CD4-positive, alpha-beta T cell (primary cell): ENCODE measurements at regions not wholly inside any gene's neighbourhood (a gene's known extent, or its start where the extent isn't known, plus 50 kb on each side); places are given as distances from the start of the nearest gene placed in this dataset.

Experiments used
- ATAC-seq: fragments of 200-7000 bp; cut with Tn5 transposase; one replicate; pipeline ENCODE4 v1.10.0; 2022; ENCODE audit warnings: mild to moderate bottlenecking; ENCODE audit not compliant: poor library complexity
- CTCF ChIA-PET: fragments of 350-600 bp; sonication (Branson Sonifier 250); formaldehyde crosslinking; loops from one replicate; lab custom pipeline; 2021; ENCODE audit warnings: antibody characterized with exemption, inconsistent platforms; lab: Charles Lee
- POLR2A ChIA-PET: fragments of 350-600 bp; sonication (Branson Sonifier 250); formaldehyde crosslinking; loops from one replicate; lab custom pipeline; 2021; ENCODE audit warnings: antibody characterized with exemption, inconsistent platforms; lab: Charles Lee
- DNase-seq, 14 experiments: peaks; one replicate each; pipeline ENCODE4 v3.0.0-alpha.2; 2013 to 2020; ENCODE audit warnings: mixed read lengths in 2 of 14
- H3K27ac ChIP-seq, 2 donors: one replicate each; pipeline versions ENCODE4 v1.5.1 to v1.7.0; 2013; ENCODE audit warnings: low read length in 2 of 2, low read depth in 1 of 2, mild to moderate bottlenecking in 1 of 2
- H3K27me3 ChIP-seq, 2 experiments: 1 replicate in 1 of 2; 2 replicates in 1 of 2; pipeline versions ENCODE4 v1.6.1 to v1.7.0; 2013; ENCODE audit warnings: low read length in 2 of 2, control low read depth in 1 of 2, mild to moderate bottlenecking in 1 of 2, moderate library complexity in 1 of 2; ENCODE audit not compliant: insufficient read depth in 2 of 2, control insufficient read depth in 1 of 2
- H3K36me3 ChIP-seq: one replicate; pipeline ENCODE4 v1.6.1; 2013; ENCODE audit warnings: low read length, control low read depth; ENCODE audit not compliant: insufficient read depth
- H3K4me1 ChIP-seq: one replicate; pipeline ENCODE4 v1.6.1; 2013; ENCODE audit warnings: low read length, control low read depth; ENCODE audit not compliant: insufficient read depth
- H3K4me3 ChIP-seq: one replicate; pipeline ENCODE4 v1.5.1; 2013; ENCODE audit warnings: mild to moderate bottlenecking, low read length, moderate library complexity
- H3K9me3 ChIP-seq, 2 experiments: 1 replicate in 1 of 2; 2 replicates in 1 of 2; pipeline versions ENCODE4 v1.6.1 to v1.7.0; 2013; ENCODE audit warnings: low read length in 2 of 2, mild to moderate bottlenecking in 2 of 2, control low read depth in 1 of 2, moderate library complexity in 1 of 2; ENCODE audit not compliant: control insufficient read depth in 1 of 2, insufficient read depth in 1 of 2
- H3K27ac Mint-ChIP-seq: one replicate; pipeline ENCODE4 v1.8.0; 2020; ENCODE audit warnings: mixed read lengths
- H3K27me3 Mint-ChIP-seq: one replicate; pipeline ENCODE4 v1.8.0; 2021; ENCODE audit warnings: mixed read lengths
- H3K36me3 Mint-ChIP-seq: one replicate; pipeline ENCODE4 v1.8.0; 2021; ENCODE audit warnings: low read depth, mixed read lengths
- H3K4me1 Mint-ChIP-seq: one replicate; pipeline ENCODE4 v1.8.0; 2021; ENCODE audit warnings: low read depth, mixed read lengths
- H3K4me3 Mint-ChIP-seq: one replicate; pipeline ENCODE4 v1.8.0; 2020; ENCODE audit warnings: mild to moderate bottlenecking, mixed read lengths
- H3K9me3 Mint-ChIP-seq: one replicate; pipeline ENCODE4 v1.8.0; 2020; ENCODE audit warnings: mixed read lengths
- CTCF ChIP-seq: fragments of 200-600 bp; IDR thresholded peaks from one replicate; pipeline ENCODE4 v1.8.0; 2022; ENCODE audit warnings: antibody characterized with exemption, mild to moderate bottlenecking
- intact Hi-C, 2 experiments: fragments of 100-400 bp; cut with DNase I in 1 of 2; cut with micrococcal nuclease in 1 of 2; formaldehyde crosslinking; loops; one replicate each; pipeline versions ENCODE4 v1.15.1 to v1.9.0; 2023 to 2025; cut with DNase I, micrococcal nuclease

- H3K9me3 Mint-ChIP-seq = no peaks in the 10 kb centered on the region
- intact Hi-C loops = loop anchor here (5.0 to 10.0 kb wide), 4 partner anchors 195 to 635 kb away; no protein-coding TSS in a partner anchor
These were observed 134.9 kb upstream of the STMND1 start for GRCh38 chr6:16966791-16967469.

GRCh38 chr6:16965689-16966088, 136.2 kb upstream of the STMND1 start:
- Histone ChIP-seq H3K36me3 (no peaks in the 10 kb centered on the region), H3K27me3 (peaks cover 8 to 10% of the 10 kb centered on the region in 2 experiments), H3K4me3 (no peak overlapping the region), H3K4me1 (peaks cover 5% of the 10 kb centered on the region), H3K27ac (no peak overlapping the region), H3K9me3 (no peaks in the 10 kb centered on the region)
- peaks cover 5% of the 10 kb centered on the region for H3K4me1 Mint-ChIP-seq
- no peak for DNase-seq
- intact Hi-C loops = loop anchor here (1.0 to 10.0 kb wide), 6 partner anchors 193 to 633 kb away; no protein-coding TSS in a partner anchor
- no peaks in the 10 kb centered on the region for H3K36me3 Mint-ChIP-seq
- ChIA-PET POLR2A (no interaction called here), CTCF (interaction anchor here (0.7 to 1.5 kb wide), 3 partner anchors 51 to 227 kb away, joined by 3 to 6 read pairs (median 4); no protein-coding TSS in a partner anchor)
- no peak for TF ChIP-seq CTCF
- H3K27me3 Mint-ChIP-seq = peaks cover 7% of the 10 kb centered on the region
- no peaks in the 10 kb centered on the region for H3K9me3 Mint-ChIP-seq
- no peak overlapping the region for H3K4me3 Mint-ChIP-seq
- H3K27ac Mint-ChIP-seq = no peak overlapping the region
- ATAC-seq = no peak

More at GRCh38 chr6:16966791-16967469, 134.9 kb upstream of the STMND1 start:
- H3K27ac ChIP-seq = no peak overlapping the region
- H3K4me1 ChIP-seq = peaks cover 5% of the 10 kb centered on the region
- ATAC-seq (no peak), DNase-seq (no peak)
- TF ChIP-seq CTCF = no peak
- Mint-ChIP-seq H3K27me3 (peaks cover 11% of the 10 kb centered on the region), H3K4me3 (no peak overlapping the region), H3K4me1 (peaks cover 5% of the 10 kb centered on the region), H3K27ac (no peak overlapping the region), H3K36me3 (no peaks in the 10 kb centered on the region)
- peaks cover 8 to 10% of the 10 kb centered on the region in 2 experiments for H3K27me3 ChIP-seq
- H3K36me3 ChIP-seq = no peaks in the 10 kb centered on the region
- ChIA-PET CTCF (no interaction called here), POLR2A (interaction anchor here (0.6 kb wide), 1 partner anchor 133 kb away, joined by 3 read pairs; no protein-coding TSS in a partner anchor)
- H3K9me3 ChIP-seq = no peaks in the 10 kb centered on the region
- no peak overlapping the region for H3K4me3 ChIP-seq

GRCh38 chr6:16964553-16965499, 137.0 kb upstream of the STMND1 start:
- no peak overlapping the region for H3K27ac Mint-ChIP-seq
- DNase-seq = peak; percentile 28 to 77 (median 47)
- H3K36me3 ChIP-seq = no peaks in the 10 kb centered on the region
- no peaks in the 10 kb centered on the region for H3K9me3 Mint-ChIP-seq
- H3K4me3 Mint-ChIP-seq = no peak overlapping the region
- ChIA-PET POLR2A (no interaction called here), CTCF (interaction anchor here (0.7 to 1.5 kb wide), 5 partner anchors 50 to 544 kb away, joined by 3 to 6 read pairs (median 4); no protein-coding TSS in a partner anchor)
- no peak overlapping the region for H3K27ac ChIP-seq
- peaks cover 3 to 5% of the 10 kb centered on the region in 2 experiments for H3K27me3 ChIP-seq
- ATAC-seq = peak; percentile 94
- H3K36me3 Mint-ChIP-seq = no peaks in the 10 kb centered on the region
- intact Hi-C loops = loop anchor here (1.0 to 10.0 kb wide), 7 partner anchors 193 to 633 kb away; partner anchors contain the start of gene ATXN1 (in 1 of the 2)
- no peak overlapping the region for H3K4me3 ChIP-seq
- TF ChIP-seq CTCF = peak; percentile 66
- H3K27me3 Mint-ChIP-seq = peaks cover 7% of the 10 kb centered on the region
- H3K4me1 ChIP-seq = peaks cover 5% of the 10 kb centered on the region
- peaks cover 5% of the 10 kb centered on the region for H3K4me1 Mint-ChIP-seq
- no peaks in the 10 kb centered on the region for H3K9me3 ChIP-seq
